HG03066 (cell line): ENCODE measurements at regions not wholly inside any gene's neighbourhood (a gene's known extent, or its start where the extent isn't known, plus 50 kb on each side); places are given as distances from the start of the nearest gene placed in this dataset.
"Not testable (repeated sequence)": the region's sequence is repeated elsewhere in the genome, so short reads cannot be mapped to it uniquely, and the experiment has no call there.

Experiments
- ATAC-seq: cut with Tn5 transposase; IDR thresholded peaks from one replicate; pipeline ENCODE4 v1.9.1; 2021; ENCODE audit warnings: low read depth; ENCODE audit not compliant: unreplicated experiment

DNA sequence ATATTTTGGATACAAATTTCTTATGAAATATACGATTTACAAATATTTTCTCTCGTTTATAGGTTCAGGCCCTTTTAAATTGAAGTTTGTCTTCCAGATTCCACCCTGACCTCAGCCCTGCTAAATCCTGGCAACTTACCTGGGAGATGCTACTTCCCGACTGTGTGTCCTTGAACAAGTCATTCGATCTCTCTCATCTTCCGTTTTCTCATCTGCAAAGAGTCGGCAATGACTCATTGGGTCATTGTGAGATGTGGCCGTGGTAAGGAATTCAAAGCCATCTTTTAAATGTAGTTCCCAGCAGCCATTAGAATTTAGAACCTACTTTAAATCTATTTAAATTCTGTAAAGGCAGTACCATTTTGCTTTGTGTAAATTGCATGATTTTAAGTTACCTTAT, 72.5 kb downstream of the LHX2 start:
- no peak for ATAC-seq

DNA sequence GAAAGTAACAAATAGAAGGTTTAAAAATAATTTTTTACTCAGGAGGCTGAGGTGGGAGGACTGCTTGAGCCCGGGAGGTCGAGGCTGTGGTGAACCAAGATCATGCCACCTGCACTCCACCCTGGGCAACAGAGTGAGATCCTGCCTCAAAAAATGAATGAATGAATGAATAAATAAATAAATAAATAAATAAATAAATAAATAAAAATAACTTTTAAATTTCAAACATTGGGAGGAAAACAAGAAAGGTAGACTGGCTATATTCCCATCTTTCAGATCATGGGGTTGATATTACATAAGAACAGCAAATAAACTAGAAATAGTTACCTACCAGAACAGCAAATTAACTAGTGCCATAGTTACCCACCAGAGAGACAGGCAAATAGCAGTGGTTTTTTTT, 75.7 kb downstream of the LHX2 start:
- no peak for ATAC-seq

DNA sequence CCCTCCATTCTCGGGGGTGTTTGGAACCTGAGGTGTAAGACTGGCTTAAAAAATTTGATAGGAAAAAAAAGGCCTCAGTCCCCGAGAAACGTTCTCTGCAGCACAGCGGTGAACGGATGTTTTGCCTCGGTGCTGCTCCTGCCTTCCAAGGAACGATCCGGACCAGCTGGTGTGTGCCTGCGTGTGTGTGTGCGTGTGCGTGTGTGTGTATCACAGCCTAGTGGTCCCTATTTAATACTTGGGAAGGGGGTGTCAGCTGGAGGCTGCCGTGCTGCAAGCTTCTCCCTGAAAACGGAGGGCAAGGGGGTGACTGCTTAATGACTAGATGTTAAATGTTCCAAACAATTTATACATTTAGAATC, 76.9 kb downstream of the LHX2 start:
- ATAC-seq: no peak

DNA sequence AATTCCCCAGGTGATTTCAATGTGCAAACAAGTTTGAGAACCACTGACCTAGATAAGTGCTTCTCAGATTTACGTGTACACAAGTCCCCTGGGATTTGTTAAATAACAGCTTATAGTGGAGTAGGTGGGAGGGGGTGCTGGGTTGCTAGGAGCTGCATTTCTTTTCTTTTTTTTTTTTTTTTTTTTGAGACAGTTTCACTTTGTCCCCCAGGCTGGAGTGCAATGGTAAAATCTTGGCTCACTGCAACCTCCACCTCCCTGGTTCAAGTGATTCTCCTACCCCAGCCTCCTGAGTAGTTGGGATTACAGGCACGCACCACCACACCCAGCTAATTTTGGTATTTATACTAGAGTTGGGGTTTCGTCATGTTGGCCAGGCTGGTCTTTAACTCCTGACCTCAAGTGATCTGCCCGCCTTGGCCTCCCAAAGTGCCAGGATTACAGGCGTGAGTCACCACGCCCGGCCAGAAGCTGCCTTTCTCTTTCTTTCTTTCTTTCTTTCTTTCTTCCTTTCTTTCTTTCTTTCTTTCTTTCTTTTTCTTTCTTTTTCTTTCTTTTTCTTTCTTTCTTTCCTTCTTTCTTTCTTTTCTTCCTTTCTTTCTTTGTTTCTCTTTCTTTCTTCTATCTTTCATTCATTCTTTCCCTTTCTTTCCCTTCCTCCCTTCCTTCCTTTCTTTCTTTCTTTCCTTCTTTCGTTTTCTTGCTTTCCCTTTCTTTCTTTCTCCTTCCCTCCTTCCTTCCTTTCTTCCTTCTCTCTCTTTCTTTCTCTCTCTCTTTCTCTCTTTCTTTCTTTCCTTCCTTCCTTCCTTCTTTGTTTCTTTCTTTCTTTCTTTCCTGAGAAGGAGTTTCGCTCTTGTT, 78.3 kb downstream of the LHX2 start:
- ATAC-seq: not testable (repeated sequence)

DNA sequence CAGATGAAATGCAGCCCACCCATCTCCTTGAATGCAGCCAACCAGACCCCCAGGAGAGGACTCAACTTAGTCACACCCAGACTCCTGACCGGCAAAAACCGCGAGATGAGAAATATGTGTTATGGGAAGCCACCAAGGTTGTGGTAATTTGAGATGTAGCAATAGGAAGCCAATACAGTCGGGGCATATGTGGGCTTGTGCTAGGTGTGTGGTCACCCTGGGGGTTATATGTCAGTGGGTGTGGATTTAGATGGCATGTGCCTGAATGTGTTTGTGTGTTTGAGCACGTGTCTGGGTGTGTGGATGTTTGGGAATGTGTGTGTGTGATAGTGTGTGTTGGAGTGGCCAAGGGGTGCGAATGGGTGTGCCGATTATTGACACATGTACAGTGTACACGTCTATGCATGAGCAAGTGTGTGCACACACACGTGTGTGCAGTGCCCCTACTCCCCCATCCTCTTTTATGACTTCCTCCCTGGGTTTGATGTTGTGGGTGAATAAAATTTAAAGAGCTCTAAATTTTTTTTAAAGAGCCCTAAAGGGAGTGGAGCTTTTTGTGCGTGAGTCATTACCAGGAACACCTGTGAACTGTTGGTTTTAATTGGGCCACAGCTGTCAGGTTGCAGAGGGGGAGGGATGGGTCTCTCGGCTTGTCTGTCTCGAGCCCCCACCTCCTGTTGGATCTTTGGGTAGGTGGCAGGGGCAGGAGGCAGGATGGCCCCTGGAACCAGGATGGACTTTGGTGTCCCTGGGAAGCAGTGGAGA, 86.8 kb downstream of the LHX2 start:
- ATAC-seq: no peak

DNA sequence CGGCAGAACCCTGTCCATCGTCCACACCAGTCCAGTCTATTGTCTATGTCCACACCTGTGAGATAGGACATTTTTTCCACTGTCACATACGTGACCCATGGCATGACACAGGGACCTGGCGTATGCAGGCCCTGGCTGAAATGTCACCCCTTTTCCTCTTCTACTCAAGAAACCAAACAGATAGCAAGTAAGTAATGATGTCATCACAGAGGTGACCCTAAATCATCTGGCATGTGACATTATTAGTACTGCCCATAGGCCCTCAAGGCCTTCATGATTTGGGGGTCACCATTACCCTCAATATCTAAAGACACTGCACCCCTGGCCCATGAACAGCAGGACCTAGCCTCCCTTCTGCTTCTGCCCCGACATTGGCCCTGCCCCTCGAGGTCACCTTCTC, 88.3 kb downstream of the LHX2 start:
- no peak for ATAC-seq

DNA sequence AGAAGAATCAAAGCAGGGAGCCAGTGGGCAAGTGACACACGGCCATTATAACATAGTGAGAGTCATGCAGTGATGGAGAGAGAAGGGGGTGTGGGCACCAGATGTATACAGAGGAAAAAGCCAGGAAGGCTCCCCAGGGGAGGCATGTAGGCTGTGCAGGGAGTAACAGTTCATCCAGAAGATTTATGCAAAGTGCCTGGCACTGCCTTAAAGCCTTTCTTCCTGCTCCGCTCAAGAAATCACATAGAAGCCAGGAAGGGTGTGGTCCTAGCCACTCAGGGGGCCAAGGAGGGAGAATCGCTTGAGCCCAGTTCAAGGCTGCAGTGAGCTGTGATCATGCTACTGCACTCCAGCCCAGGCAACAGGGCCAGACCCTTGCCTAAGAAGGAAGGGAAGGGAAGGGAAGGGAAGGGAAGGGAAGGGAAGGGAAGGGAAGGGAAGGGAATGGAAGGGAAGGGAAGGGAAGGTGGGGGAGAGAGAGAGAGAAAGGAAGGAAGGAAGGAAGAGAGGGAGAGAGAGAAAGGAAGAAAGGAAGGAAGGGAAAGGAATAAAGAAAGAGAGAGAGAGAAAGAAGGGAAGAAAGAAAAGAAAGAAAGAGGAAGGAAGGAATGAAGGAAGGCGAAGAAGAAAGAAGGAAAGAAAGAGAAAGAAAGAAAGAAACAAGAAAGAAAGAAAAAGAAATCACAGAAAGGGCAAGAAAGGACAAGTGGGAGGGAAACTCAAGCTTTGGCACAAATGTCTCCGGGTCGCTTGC, 89.8 kb downstream of the LHX2 start:
- no peak for ATAC-seq

DNA sequence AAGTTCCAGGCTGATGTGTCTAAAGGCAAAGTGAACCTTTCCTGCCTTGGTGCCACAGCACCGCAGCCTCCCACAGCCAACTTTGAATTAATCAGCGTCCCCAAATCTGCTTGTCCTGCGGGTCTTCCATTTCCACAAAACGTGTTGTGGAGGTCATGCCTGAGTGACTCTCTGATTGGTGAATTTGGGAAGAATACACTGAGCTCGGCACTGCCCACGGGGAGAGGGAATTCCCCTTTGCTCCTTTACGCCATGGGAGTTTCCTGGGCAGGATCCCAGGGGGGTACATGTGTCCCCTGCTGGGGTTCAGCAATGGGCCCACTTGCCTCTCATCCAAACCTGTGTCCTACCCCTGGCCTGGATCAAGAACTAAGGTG, 90.4 kb downstream of the LHX2 start:
- ATAC-seq: no peak

DNA sequence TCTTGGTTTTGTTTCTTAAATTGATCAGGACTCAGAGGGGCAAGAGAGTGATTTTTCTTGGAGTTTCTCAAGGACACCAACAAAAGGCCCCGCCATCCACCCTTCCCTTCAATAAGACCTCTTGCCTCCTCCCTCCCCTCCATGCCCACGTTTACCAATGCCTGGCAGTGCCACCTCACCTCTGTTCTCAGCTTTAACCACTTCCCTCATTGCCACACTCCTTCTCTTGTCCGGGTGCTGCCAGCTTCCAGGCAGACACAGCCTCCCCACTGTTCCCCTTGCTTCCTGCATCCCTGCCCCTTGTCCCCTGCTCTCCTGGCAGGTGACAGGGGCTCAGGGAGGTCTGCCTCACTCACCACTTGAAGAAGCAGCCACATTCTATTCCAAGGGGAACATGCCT, 90.8 kb downstream of the LHX2 start:
- ATAC-seq: no peak

DNA sequence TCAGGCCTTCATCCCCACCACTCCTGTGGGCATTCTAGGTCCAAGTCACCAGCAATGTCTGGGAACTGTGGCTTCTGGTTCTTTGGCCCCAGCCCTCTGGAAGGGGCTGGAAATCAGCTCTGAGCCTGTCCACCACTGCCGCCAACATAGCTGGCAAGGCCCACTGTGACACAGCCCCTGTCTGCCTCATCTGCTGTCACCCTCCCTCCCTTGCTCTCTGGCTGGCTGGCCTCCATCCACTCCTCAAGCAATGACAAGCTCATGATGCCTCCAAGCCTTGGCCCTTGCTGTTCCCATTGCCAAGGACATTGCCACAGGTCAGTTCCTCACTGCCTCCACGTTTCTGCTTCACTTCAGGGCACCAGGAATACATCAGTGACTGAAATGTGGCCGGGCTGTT, 93.7 kb downstream of the LHX2 start:
- ATAC-seq: no peak

DNA sequence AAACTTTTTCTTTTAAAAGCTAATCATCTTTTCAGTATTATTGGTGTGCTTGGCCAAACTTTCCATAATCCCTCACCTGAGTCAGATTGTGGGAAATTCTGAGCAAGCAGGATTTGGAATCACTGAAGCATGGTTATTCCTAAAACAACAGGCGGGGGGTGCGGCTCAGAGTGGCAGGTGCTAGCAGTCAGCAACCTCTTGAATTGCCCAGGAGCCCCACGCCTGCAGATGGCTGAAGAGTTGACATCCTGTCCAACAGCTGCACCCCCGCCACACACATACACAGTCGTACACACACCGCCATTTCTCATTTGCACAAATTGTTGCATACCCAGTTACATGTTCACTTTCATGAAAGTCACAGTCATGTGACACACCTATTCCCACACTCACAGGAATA, 96.6 kb downstream of the LHX2 start:
- ATAC-seq: no peak

DNA sequence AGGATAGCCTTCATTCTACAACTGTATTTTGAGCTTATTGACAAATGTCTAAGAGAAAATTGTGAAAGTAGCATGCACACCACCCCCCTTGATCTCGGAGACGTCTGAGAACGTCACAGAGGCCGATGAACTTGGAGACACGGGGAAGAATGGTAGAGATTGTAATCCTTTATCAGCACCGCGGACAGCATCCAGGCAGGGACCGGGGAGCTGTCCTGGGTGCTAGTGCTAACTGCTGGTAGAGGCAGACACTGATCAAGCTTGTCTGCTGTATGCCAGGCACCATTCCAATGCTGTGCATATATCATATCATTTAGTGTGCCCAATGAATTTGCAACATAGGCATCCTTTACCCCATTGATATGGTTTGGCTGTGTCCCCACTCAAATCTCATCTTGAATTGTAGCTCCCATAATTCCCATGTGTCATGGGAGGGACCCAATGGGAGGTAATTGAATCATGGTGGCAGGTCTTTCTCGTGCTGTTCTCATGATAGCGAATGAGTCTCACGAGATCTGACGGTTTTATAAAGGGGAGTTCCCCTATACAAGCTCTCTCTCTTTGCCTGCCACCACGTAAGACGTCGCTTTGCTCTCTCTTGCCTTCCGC, 98.8 kb downstream of the LHX2 start:
- no peak for ATAC-seq

DNA sequence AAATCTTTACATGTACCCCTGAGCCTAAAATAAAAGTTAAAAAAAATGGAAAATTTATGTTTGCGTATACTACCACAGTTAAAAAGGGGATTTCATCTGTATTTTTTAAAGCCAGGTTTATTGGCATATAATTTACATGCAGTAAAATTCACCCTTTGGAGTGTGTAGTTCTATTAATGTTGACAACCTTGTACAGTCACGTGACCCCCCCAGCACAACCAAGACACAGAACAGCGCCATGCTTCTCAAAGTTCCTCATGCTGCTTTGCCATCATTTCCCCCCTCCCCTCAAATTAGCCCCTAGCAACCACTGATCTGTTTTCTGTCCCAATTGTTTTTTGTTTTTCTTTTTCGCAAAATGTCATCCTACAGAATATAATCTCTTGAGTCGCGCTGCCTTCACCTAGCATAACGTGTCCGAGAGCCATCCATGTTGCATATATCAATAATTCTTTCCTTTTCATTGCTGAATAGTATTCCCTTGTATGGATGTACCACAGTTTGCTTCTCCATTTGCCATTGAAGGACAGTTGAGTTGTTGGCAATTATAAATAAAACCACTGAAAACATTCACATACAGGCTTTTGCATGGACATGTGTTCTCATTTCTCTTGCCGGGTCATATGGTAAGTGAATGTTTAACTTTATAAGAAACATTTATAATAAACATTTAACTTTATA, 105.3 kb downstream of the LHX2 start:
- no peak for ATAC-seq

DNA sequence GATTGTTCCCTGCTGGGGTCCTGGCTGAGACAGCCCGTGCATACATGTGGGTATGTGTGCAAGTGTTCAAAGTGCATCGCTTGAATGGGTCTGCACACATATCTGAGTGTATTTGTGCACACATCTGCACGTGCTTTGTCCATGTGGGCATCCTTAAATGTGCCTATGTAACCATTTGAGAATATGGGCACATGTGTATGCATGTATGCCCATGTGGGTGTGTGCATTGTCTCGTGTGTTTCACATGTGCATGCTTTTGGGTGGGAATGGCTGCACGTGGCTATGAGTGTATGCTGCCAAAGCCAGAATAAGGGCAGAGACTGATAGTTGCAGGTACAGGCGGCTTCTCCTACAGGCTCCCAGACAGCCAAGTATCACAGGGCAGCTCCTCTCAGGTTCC, 107.3 kb downstream of the LHX2 start:
- no peak for ATAC-seq

DNA sequence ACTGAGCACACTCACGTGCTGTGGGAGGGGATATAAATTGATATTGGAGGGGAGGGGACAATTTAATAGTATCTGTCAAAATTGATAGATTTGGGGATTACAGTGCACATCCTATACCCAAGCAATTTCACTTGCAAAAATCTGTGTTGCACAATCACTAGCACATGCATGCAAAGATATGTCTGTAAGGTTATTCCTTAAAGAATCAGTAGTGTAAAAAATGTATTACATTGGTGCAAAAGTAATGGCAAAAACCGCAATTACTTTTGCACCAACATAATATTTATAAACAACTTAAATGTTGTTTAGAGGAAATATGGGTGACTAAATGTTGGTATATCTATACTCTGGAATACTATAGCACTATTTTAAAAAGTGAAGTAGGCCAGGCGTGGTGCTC, 108.7 kb downstream of the LHX2 start:
- no peak for ATAC-seq

DNA sequence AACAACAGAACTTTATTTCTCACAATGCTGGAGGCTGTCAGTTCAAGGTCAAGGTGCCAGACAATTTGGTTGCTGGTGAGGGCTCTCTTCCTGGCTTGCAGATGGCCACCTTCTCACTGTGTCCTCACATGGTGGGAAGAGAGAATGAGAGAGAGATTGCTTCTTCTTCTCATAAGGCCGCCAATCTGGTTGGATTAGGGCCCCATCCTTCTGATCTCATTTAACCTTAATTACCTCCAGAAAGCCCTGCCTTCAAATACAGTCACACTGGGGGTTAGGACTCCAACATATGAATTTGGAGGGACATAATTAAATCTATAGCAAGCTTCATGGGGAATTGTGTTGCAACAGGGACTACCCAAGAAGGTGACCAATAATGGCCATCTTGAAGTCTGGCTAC, 110.2 kb downstream of the LHX2 start:
- no peak for ATAC-seq

DNA sequence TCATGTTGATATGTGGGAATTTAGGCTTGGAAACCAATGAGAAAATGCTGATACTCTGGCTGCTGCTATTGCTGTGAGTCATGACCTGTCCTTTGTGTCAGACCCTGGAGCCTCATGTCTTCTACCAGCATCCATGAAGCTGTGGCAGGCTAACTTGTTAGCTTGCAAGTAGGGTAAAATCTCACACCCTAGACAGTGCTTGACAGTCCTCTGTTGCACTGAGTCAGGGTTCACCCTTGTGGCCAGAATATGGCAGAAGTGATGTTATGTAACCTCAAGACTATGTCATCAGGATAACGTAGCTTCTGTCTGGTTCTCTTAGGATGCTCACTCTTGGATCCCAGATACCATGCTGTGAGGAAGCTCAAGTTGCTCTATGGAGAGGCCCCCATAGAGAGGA, 110.8 kb downstream of the LHX2 start:
- no peak for ATAC-seq

DNA sequence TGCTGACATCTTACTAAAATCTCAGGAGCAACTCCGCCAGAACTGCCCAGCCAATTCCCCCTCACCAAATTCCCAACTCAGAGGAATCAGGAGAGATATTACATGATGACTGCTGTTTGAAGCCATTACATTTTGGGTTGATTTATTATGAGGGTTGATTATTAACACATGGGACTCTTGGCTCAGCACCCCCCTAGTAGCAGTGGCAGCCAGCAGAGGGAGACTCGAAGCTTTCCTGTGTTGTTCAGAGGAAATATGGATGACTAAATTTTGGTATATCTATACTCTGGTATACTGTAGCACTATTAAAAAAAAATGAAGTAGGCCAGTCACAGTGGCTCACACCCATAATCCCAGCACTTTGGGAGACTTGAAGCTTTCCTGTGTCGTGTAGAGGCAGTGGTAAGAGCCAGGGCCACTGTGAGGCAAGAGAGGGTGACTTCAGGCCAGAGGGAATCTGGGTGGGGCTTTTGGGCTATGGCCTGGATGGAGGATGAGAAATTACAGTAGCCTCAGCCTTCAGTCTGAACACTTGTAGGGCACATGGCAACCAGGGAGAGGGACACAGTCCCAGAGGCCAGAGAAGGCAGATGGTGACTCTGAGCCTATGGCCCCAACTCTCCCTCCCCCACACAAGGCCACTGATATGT, 111.4 kb downstream of the LHX2 start:
- no peak for ATAC-seq

DNA sequence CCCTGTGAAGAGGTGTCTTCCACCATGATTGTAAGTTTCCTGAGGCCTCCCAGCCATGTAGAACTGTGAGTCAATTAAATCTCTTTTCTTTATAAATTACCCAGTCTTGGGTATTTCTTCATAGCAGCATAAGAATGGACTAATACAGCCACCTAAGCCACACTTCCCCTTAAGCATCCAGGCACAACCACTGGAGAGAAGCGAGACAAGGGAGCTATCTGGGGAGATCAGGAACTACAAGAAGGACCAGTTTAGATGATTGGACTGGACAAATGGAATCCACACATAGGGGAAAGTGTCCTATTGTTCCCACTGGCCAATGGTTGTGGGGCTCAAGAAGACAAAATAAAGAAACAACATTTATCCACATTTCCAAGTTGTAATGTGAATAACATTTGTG, 112.1 kb downstream of the LHX2 start:
- not testable (repeated sequence) for ATAC-seq
